PC-9 (cell line): ENCODE measurements at regions not wholly inside any gene's neighbourhood (a gene's known extent, or its start where the extent isn't known, plus 50 kb on each side); places are given as distances from the start of the nearest gene placed in this dataset.

ENCODE experiments used
- EZH2 ChIP-seq: fragments of 200-600 bp; sonication (generic); IDR thresholded peaks from 2 replicates; pipeline ENCODE4 v1.8.0; 2017; ENCODE audit warnings: antibody characterized with exemption, low read depth
- TF ChIP-seq, protein P1 (sequence below): fragments of 200-600 bp; sonication (generic); conservative IDR thresholded peaks from 2 replicates; pipeline ENCODE4 v1.6.1; 2017; ENCODE audit warnings: mixed run types, antibody characterized with exemption, mild to moderate bottlenecking, moderate library complexity

DNA sequence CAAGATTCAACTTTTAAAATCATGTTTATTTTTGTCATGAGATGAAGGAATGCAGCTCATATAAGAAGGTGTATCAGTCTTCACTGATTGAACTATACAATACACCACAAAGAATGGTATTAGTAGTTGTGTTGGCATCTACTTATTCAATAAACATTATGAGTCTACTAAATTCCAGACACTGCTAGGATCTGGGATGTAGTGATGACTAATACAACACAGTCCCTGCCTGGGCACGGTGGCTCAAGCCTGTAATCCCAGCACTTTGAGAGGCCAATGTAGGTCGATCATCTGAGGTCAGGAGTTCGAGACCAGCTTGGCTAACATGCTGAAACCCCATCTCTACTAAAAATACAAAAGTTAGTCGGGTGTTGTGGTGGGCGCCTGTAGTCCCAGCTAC is 171.4 kb upstream of the NFIB start:
- TF ChIP-seq, protein P1, sequence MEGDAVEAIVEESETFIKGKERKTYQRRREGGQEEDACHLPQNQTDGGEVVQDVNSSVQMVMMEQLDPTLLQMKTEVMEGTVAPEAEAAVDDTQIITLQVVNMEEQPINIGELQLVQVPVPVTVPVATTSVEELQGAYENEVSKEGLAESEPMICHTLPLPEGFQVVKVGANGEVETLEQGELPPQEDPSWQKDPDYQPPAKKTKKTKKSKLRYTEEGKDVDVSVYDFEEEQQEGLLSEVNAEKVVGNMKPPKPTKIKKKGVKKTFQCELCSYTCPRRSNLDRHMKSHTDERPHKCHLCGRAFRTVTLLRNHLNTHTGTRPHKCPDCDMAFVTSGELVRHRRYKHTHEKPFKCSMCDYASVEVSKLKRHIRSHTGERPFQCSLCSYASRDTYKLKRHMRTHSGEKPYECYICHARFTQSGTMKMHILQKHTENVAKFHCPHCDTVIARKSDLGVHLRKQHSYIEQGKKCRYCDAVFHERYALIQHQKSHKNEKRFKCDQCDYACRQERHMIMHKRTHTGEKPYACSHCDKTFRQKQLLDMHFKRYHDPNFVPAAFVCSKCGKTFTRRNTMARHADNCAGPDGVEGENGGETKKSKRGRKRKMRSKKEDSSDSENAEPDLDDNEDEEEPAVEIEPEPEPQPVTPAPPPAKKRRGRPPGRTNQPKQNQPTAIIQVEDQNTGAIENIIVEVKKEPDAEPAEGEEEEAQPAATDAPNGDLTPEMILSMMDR = no peak
- TF ChIP-seq EZH2 = no peak
